GM12874 (cell line): ENCODE measurements at regions not wholly inside any gene's neighbourhood (a gene's known extent, or its start where the extent isn't known, plus 50 kb on each side); places are given as distances from the start of the nearest gene placed in this dataset.

Experiments
- TF ChIP-seq, protein P1 (sequence below): IDR thresholded peaks from 2 replicates; pipeline ENCODE4 v1.5.1; 2011; ENCODE audit warnings: low read depth, mild to moderate bottlenecking, control low read depth, low read length, moderate library complexity; ENCODE audit not compliant: insufficient read depth

GRCh38 chr5:89698028-89698427, 711.5 kb downstream of the CETN3 start:
- TF ChIP-seq, protein P1, sequence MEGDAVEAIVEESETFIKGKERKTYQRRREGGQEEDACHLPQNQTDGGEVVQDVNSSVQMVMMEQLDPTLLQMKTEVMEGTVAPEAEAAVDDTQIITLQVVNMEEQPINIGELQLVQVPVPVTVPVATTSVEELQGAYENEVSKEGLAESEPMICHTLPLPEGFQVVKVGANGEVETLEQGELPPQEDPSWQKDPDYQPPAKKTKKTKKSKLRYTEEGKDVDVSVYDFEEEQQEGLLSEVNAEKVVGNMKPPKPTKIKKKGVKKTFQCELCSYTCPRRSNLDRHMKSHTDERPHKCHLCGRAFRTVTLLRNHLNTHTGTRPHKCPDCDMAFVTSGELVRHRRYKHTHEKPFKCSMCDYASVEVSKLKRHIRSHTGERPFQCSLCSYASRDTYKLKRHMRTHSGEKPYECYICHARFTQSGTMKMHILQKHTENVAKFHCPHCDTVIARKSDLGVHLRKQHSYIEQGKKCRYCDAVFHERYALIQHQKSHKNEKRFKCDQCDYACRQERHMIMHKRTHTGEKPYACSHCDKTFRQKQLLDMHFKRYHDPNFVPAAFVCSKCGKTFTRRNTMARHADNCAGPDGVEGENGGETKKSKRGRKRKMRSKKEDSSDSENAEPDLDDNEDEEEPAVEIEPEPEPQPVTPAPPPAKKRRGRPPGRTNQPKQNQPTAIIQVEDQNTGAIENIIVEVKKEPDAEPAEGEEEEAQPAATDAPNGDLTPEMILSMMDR, result no peak

GRCh38 chr5:89697581-89697980, 712.0 kb downstream of the CETN3 start:
- TF ChIP-seq, protein P1, result no peak

DNA sequence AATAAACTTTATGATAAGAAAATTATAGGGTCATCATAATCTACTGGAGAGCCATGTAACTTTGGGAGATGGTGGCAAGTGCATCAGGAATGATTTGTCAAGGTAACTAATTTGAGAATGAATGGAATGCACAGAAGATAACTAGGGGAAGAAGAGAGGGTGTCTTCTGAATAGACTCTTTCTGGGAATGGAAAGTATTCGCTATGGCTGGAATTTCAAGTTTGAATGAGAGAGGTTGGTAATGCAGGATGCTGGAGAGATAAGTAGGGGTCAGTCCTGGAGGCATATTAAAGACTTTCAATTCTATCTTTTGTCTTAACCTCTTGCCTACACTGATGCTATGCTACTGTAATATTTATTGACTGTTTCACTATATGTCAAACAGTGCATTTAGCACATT, 714.2 kb downstream of the CETN3 start:
- TF ChIP-seq, protein P1, result no peak

DNA sequence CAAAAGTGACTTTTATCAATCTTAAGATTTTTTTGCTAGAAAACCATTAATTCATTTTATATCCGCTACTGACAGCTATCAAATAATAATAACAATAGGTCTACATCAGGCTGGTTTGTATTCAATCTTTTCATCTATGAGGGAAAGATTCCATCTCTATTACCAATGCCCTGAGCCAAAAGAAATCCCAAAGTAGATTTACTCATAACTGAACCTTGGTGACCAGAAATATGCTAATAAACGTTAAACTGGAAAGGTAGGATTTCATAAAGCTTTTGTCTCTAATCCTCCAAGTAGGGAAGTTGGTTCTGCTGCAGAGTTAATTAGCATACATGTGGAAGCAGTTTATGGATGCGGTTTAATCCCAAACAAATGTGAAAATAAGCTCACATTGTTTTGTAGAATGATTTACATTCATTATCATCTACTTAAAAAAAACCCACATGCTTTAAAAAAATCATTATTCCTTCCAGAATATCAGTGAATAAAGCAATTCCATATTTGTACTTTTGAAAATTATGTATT, 715.5 kb downstream of the CETN3 start:
- TF ChIP-seq, protein P1, result no peak

DNA sequence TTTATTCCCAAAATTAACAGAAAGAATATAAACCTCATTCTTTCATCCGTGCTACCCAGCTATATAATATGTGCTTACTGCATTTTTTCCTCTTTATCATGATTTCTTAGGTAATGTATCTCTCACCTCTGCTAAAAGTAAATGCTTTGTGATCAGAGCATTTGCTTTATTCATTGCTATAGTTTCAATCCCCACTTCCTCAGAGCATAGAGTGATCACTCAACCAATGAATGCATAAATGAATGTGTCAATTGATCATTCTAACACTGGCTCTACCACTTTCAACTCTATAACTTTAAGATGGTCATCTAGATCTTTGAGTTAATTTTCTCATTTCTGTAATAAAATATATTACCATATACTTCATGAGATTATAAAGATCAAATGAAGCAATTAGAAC, 719.2 kb downstream of the CETN3 start:
- TF ChIP-seq, protein P1, result no peak

GRCh38 chr5:89686081-89686765, 723.3 kb downstream of the CETN3 start:
- TF ChIP-seq, protein P1, result no peak

DNA sequence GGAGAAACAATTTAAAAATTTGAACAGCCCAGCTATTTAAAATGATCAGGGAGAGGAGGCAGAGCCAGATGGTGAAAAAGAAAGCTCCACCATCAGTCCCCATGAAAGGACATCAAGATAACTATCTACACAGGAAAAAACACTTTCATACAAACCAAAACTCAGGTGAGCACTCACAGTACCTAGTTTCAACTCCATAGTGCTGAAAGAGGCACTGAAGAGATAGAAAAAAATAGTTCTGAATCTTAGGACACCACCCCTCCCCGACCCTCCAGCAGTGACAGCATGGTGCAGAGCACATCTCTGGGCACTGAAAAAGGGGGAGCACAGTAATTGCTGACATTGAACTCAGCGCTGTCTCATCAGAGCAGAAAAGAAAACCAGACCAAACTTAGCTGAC, 732.9 kb downstream of the CETN3 start:
- TF ChIP-seq, protein P1, result no peak
